ENCODE measurements at regions not wholly inside any gene's neighbourhood (a gene's known extent, or its start where the extent isn't known, plus 50 kb on each side); places are given as distances from the start of the nearest gene placed in this dataset.
"Not testable (repeated sequence)": the region's sequence is repeated elsewhere in the genome, so short reads cannot be mapped to it uniquely, and the experiment has no call there.

DNA sequence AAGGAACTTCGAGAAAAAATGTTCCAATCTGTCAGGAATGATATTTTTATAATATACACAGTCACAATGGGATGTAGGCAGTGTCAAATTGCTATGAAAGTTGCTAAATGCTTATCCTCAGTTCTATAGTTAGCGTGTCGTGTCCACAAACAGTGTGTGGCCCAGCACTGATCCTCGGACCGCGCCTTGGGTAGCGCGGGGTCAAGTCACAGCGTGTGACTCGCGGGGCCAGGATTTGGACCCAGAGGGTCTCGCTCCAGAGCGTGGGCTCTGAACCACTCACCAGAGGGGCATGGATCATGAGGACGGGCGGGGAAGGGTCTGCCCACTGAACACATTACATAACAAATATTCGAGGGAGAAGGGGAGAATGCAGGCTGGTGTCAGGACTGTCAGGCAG lies 171.8 kb downstream of the C9orf50 start:
- DNase-seq (ENCODE audit: low spot score) = no peak
- ChIA-PET POLR2A (ENCODE audit: low non-redundant PET) (no interaction called here), CTCF (no interaction called here)
- TF ChIP-seq, protein P1, sequence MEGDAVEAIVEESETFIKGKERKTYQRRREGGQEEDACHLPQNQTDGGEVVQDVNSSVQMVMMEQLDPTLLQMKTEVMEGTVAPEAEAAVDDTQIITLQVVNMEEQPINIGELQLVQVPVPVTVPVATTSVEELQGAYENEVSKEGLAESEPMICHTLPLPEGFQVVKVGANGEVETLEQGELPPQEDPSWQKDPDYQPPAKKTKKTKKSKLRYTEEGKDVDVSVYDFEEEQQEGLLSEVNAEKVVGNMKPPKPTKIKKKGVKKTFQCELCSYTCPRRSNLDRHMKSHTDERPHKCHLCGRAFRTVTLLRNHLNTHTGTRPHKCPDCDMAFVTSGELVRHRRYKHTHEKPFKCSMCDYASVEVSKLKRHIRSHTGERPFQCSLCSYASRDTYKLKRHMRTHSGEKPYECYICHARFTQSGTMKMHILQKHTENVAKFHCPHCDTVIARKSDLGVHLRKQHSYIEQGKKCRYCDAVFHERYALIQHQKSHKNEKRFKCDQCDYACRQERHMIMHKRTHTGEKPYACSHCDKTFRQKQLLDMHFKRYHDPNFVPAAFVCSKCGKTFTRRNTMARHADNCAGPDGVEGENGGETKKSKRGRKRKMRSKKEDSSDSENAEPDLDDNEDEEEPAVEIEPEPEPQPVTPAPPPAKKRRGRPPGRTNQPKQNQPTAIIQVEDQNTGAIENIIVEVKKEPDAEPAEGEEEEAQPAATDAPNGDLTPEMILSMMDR (conservative IDR thresholded peaks at IDR 0.05; ENCODE audit: low read depth) = no peak
- no peak overlapping the region for H3K27ac ChIP-seq

DNA sequence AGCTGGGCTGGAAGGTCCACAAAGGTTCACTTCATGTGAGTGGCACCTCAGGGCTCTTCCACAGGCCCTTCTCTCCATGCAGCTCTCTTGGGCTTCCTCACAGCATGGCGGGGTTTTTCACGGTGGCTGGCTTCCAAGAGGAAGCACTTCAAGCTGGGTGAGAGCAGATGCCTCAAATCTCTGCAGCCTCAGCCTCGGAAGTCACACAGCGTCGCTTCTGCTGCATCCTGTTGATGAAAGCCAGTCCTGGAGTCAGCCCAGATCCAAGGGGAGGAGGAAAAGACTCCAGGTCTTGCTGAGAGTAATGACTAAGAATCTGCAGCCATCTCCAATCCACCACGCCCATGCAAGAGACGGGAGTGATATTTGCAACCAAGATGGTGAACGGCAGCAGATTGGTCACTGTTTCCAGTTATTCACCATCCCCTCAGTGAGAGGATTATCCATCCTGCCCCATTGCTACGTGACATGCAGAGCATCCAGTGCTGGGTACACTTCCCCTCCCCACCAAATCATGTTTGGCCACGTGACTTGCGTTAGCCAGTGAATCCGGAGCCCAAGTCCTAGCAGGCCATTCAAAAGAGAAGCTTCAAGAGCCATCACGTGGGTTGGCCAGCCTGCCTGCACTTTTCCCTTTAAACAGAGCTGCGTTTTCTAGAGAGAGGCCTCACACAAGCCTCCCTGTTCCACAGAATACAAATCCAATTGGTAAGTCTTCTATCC lies 173.9 kb downstream of the C9orf50 start:
- no peak overlapping the region for H3K27ac ChIP-seq
- CTCF ChIA-PET = interaction anchor here (0.8 kb wide), 1 partner anchor 43 kb away, joined by 3 read pairs; no protein-coding TSS in a partner anchor
- TF ChIP-seq, protein P1 (conservative IDR thresholded peaks at IDR 0.05; ENCODE audit: low read depth) = no peak
- DNase-seq (ENCODE audit: low spot score) = no peak
- POLR2A ChIA-PET (ENCODE audit: low non-redundant PET) = no interaction called here

DNA sequence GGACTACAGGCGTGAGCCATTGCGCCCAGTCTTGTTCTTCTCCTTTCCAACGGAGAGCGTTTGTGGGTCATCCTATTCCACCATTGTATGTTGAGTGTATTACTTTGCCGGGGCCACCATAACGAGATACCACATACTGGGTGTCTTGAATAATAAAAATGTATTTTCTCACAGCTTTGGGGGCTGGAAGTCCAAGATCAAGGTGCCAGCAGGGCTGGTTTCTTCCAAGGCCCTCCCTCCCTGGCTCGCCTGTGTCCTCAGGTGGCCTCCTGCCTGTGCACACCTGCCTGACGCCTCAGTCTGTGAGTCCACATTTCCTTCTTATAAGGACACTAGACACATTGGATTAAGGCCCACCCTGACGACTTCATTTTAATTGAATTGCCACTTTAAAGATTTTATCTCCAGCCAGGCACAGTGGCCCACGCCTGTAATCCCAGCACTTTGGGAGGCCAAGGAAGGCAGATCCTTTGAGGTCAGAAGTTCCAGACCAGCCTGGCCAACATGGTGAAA lies 175.1 kb downstream of the C9orf50 start:
- DNase-seq (ENCODE audit: low spot score) = no peak
- TF ChIP-seq, protein P1 (conservative IDR thresholded peaks at IDR 0.05; ENCODE audit: low read depth) = no peak
- ChIA-PET POLR2A (ENCODE audit: low non-redundant PET) (no interaction called here), CTCF (no interaction called here)
- H3K27ac ChIP-seq = no peak overlapping the region

DNA sequence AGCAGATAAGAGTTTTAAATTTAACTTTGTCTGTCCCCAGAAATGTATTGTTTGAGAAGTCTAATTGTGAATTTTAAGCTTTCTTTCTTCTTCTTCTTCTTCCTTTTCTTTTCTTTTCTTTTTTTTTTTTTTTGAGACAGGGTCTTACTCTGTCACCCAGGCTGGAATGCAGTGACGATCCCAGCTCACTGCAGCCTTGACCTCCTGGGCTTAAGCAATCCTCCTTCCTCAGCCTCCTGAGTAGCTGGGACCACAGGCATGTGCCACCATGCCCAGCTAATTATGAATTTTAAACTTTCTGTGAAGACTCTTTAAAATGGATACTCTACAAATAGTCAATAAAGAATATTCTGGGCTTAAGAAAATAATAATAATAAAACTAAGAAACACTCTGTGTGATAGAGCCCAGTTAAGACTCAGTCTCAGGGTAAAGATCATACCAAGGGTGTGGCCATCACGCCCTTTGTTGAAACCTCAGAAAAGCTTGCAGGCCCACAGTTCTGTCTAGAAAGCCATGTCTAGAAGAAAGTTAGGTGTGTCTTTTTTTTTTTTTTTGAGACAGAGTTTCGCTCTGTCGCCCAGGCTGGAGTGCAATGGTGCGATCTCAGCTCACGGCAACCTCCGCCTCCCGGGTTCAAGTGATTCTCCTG lies 177.3 kb downstream of the C9orf50 start:
- CTCF ChIA-PET = interaction anchor here (0.6 to 1.0 kb wide), 3 partner anchors 166 to 270 kb away, joined by 4 to 5 read pairs (median 4); no protein-coding TSS in a partner anchor
- not testable (repeated sequence) for H3K27ac ChIP-seq
- POLR2A ChIA-PET (ENCODE audit: low non-redundant PET) = interaction anchor here (0.6 kb wide), 1 partner anchor 14 kb away, joined by 3 read pairs; no protein-coding TSS in a partner anchor

DNA sequence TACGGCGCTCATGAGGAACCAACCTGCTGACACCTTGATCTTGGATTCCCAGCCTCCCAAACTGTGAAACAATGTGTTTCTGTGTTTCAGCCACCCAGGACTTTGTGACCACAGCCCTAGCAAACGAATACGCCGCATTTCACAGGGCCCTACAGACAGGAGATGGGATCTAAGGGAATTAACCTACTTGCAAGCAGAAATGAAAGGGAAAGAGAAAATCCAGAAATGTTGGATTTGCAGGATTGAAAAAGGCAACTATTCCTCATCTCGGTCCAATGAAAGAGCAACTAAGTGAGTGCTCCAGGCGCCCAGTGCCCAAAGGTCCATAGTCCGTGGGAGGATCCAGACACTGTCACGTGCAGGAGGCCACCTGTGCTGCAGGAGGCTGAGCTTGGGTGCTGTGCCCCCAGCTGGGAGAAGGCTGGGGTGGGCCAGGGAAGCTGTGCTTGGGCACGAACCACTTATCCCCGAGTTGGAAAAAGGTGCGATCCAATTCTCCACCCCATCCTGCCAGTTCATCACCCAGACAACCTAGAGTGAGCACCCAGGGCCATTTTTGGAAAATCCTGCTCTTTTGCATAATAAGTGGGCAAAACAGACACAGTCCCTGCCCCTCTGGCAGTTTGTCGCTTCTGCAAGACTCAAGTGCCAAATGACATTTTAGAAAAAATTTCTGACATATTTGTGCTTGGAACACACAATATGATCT lies 177.9 kb downstream of the C9orf50 start:
- no peak for DNase-seq (ENCODE audit: low spot score)
- TF ChIP-seq, protein P1 (conservative IDR thresholded peaks at IDR 0.05; ENCODE audit: low read depth) = no peak
- ChIA-PET CTCF (interaction anchor here (0.6 kb wide), 2 partner anchors 165 to 269 kb away, joined by 4 read pairs; no protein-coding TSS in a partner anchor), POLR2A (ENCODE audit: low non-redundant PET) (interaction anchor here (0.6 kb wide), 1 partner anchor 14 kb away, joined by 3 read pairs; no protein-coding TSS in a partner anchor)
- no peak overlapping the region for H3K27ac ChIP-seq

More for the DNA sequence above, 177.3 kb downstream of the C9orf50 start:
- DNase-seq (ENCODE audit: low spot score) = not testable (repeated sequence)

DNA sequence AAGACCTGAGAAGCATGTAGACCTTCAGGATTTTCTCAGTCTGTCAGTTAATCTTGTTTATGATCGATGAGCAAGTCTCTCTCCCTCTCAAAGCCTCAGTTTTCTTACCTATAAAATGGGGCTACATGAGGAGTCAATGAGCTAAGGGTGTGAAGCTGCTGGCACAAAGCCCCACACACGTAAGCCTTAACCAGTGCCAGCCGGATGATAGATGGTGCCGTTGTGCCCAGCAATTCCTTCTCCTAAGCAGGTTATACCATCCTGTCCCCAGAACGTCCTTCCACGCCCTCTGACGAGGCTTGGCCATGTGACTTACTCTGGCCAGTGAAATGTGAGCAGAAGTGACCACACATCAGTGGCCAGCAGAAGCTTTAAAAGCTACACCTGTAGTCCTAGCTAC lies 179.0 kb downstream of the C9orf50 start:
- DNase-seq (ENCODE audit: low spot score) = no peak
- no peak overlapping the region for H3K27ac ChIP-seq
- ChIA-PET POLR2A (ENCODE audit: low non-redundant PET) (interaction anchor here (0.6 kb wide), 1 partner anchor 20 kb away, joined by 4 read pairs; no protein-coding TSS in a partner anchor), CTCF (interaction anchor here (0.6 to 1.2 kb wide), 2 partner anchors 15 to 137 kb away, joined by 3 to 5 read pairs; no protein-coding TSS in a partner anchor)
- TF ChIP-seq, protein P1 (conservative IDR thresholded peaks at IDR 0.05; ENCODE audit: low read depth) = no peak
